MCF 10A (cell line): ENCODE measurements at regions not wholly inside any gene's neighbourhood (a gene's known extent, or its start where the extent isn't known, plus 50 kb on each side); places are given as distances from the start of the nearest gene placed in this dataset.

Source experiments
- BruUV-seq: library from RNA; stranded (reverse); fragments of 400-500 nt; replicated peaks from 2 replicates; lab custom pipeline; 2021; lab: Mats Ljungman, UMichigan
- CTCF ChIA-PET: fragments of 300-600 bp; sonication (Branson Sonifier 250); formaldehyde crosslinking; extraction: SDS; loops from one replicate; lab custom pipeline; 2021; ENCODE audit warnings: antibody characterized with exemption, inconsistent platforms; lab: Yijun Ruan, JAX
- POLR2A ChIA-PET: fragments of 300-600, 350-650 bp; sonication (Branson Sonifier 250); formaldehyde crosslinking; extraction: SDS; loops from one replicate; lab custom pipeline; 2020; ENCODE audit warnings: antibody characterized with exemption, inconsistent platforms; lab: Yijun Ruan, JAX
- DNase-seq: peaks from one replicate; pipeline ENCODE4 v3.0.0-alpha.2; 2018; ENCODE audit not compliant: unreplicated experiment
- H3K27ac Mint-ChIP-seq: one replicate; pipeline ENCODE4 v1.8.0; 2022; ENCODE audit warnings: mild to moderate bottlenecking, low read depth, mixed read lengths; ENCODE audit not compliant: unreplicated experiment
- H3K27me3 Mint-ChIP-seq: one replicate; pipeline ENCODE4 v1.8.0; 2022; ENCODE audit warnings: mixed read lengths; ENCODE audit not compliant: insufficient read depth, unreplicated experiment
- H3K36me3 Mint-ChIP-seq: one replicate; pipeline ENCODE4 v1.8.0; 2022; ENCODE audit warnings: mild to moderate bottlenecking, moderate library complexity, mixed read lengths; ENCODE audit not compliant: insufficient read depth, unreplicated experiment
- H3K4me1 Mint-ChIP-seq: one replicate; pipeline ENCODE4 v1.8.0; 2022; ENCODE audit warnings: mixed read lengths; ENCODE audit not compliant: insufficient read depth, unreplicated experiment
- H3K4me3 Mint-ChIP-seq: one replicate; pipeline ENCODE4 v1.8.0; 2022; ENCODE audit warnings: mild to moderate bottlenecking, moderate library complexity, mixed read lengths; ENCODE audit not compliant: unreplicated experiment
- H3K9me3 Mint-ChIP-seq: one replicate; pipeline ENCODE4 v1.8.0; 2022; ENCODE audit warnings: mixed read lengths; ENCODE audit not compliant: unreplicated experiment
- CTCF ChIP-seq: fragments of 200-600 bp; IDR thresholded peaks from one replicate; pipeline ENCODE4 v1.8.0; 2022; ENCODE audit warnings: antibody characterized with exemption, mild to moderate bottlenecking; ENCODE audit not compliant: unreplicated experiment
- intact Hi-C: fragments of 100-400 bp; cut with micrococcal nuclease; formaldehyde crosslinking; loops from 2 replicates; pipeline ENCODE4 v1.14.1; 2022

- CTCF ChIA-PET: interaction anchor here (0.5 kb wide), 1 partner anchor 695 kb away, joined by 4 read pairs; no protein-coding TSS in a partner anchor
These were observed 131.6 kb upstream of the E2F8 start for GRCh38 chr11:19372381-19372780.

GRCh38 chr11:19370100-19370861, 129.5 kb upstream of the E2F8 start:
- intact Hi-C loops: loop anchor here (5.0 kb wide), 1 partner anchor 67 kb away; no protein-coding TSS in a partner anchor
- peak; percentile 62 for DNase-seq
- TF ChIP-seq CTCF: no peak
- H3K27ac Mint-ChIP-seq: no peak overlapping the region
- no peak overlapping the region for H3K4me3 Mint-ChIP-seq
- no peaks in the 10 kb centered on the region for H3K36me3 Mint-ChIP-seq
- no peaks in the 10 kb centered on the region for H3K27me3 Mint-ChIP-seq
- BruUV-seq: no TSS peak
- CTCF ChIA-PET: interaction anchor here (0.7 kb wide), 1 partner anchor 91 kb away, joined by 3 read pairs; no protein-coding TSS in a partner anchor
- POLR2A ChIA-PET: interaction anchor here (0.7 to 1.1 kb wide), 2 partner anchors 16 to 458 kb away, joined by 3 read pairs; no protein-coding TSS in a partner anchor
- peaks cover 49% of the 10 kb centered on the region for H3K4me1 Mint-ChIP-seq
- no peaks in the 10 kb centered on the region for H3K9me3 Mint-ChIP-seq

More at GRCh38 chr11:19372381-19372780, 131.6 kb upstream of the E2F8 start:
- DNase-seq: no peak
- Mint-ChIP-seq H3K9me3 (no peaks in the 10 kb centered on the region), H3K4me1 (peaks cover 42% of the 10 kb centered on the region), H3K4me3 (no peak overlapping the region), H3K27ac (no peak overlapping the region), H3K27me3 (no peaks in the 10 kb centered on the region), H3K36me3 (no peaks in the 10 kb centered on the region)
- TF ChIP-seq CTCF: no peak
- POLR2A ChIA-PET: no interaction called here
- no TSS peak for BruUV-seq
- intact Hi-C loops: loop anchor here (5.0 kb wide), 1 partner anchor 65 kb away; no protein-coding TSS in a partner anchor

GRCh38 chr11:19368726-19369375, 128.1 kb upstream of the E2F8 start:
- no peaks in the 10 kb centered on the region for H3K9me3 Mint-ChIP-seq
- H3K4me1 Mint-ChIP-seq: peaks cover 38% of the 10 kb centered on the region
- no peak overlapping the region for H3K27ac Mint-ChIP-seq
- TF ChIP-seq CTCF: no peak
- H3K36me3 Mint-ChIP-seq: no peaks in the 10 kb centered on the region
- ChIA-PET CTCF (interaction anchor here (0.6 to 1.1 kb wide), 3 partner anchors 12 to 298 kb away, joined by 3 read pairs; no protein-coding TSS in a partner anchor), POLR2A (no interaction called here)
- intact Hi-C loops: no loop called here
- H3K4me3 Mint-ChIP-seq: no peak overlapping the region
- H3K27me3 Mint-ChIP-seq: no peaks in the 10 kb centered on the region
- no TSS peak for BruUV-seq
- DNase-seq: no peak
